HUES6 (cell line): ENCODE measurements at regions not wholly inside any gene's neighbourhood (a gene's known extent, or its start where the extent isn't known, plus 50 kb on each side); places are given as distances from the start of the nearest gene placed in this dataset.

ENCODE experiments used
- H3K27ac ChIP-seq: 2 replicates; pipeline ENCODE4 v1.7.0; 2013; ENCODE audit warnings: low read depth, mild to moderate bottlenecking, low read length, inconsistent platforms
- H3K27me3 ChIP-seq: 2 replicates; pipeline ENCODE4 v1.6.1; 2013; ENCODE audit warnings: low read length; ENCODE audit not compliant: control insufficient read depth, insufficient read depth
- H3K36me3 ChIP-seq: 2 replicates; pipeline ENCODE4 v1.6.1; 2013; ENCODE audit warnings: low read length; ENCODE audit not compliant: control insufficient read depth, insufficient read depth
- H3K4me1 ChIP-seq: 2 replicates; pipeline ENCODE4 v1.6.1; 2013; ENCODE audit warnings: low read length; ENCODE audit not compliant: control insufficient read depth, insufficient read depth
- H3K4me3 ChIP-seq: 2 replicates; pipeline ENCODE4 v1.5.1; 2013; ENCODE audit warnings: low read depth, low read length
- H3K9ac ChIP-seq: one replicate; pipeline ENCODE4 v1.6.1; 2013; ENCODE audit warnings: mild to moderate bottlenecking, low read length
- H3K9me3 ChIP-seq: 2 replicates; pipeline ENCODE4 v1.6.1; 2013; ENCODE audit warnings: low read depth, low read length; ENCODE audit not compliant: control insufficient read depth, insufficient read depth

- H3K4me3 ChIP-seq: no peak overlapping the region
- H3K4me1 ChIP-seq: no peaks in the 10 kb centered on the region
- no peak overlapping the region for H3K27ac ChIP-seq
- H3K9me3 ChIP-seq: peaks cover 22% of the 10 kb centered on the region
- H3K36me3 ChIP-seq: peaks cover 3% of the 10 kb centered on the region; the same call in 1 of the 2 replicates
- H3K27me3 ChIP-seq: no peaks in the 10 kb centered on the region
- H3K9ac ChIP-seq: no peak overlapping the region
Observed at GRCh38 chr11:28525636-28526405, 417.6 kb downstream of the METTL15 start.

- H3K27me3 ChIP-seq: no peaks in the 10 kb centered on the region
- peaks cover 3% of the 10 kb centered on the region; the same call in 1 of the 2 replicates for H3K36me3 ChIP-seq
- H3K4me1 ChIP-seq: no peaks in the 10 kb centered on the region
- no peak overlapping the region for H3K27ac ChIP-seq
- no peak overlapping the region for H3K4me3 ChIP-seq
- peaks cover 22% of the 10 kb centered on the region for H3K9me3 ChIP-seq
- no peak overlapping the region for H3K9ac ChIP-seq
Observed at GRCh38 chr11:28524098-28524497, 415.9 kb downstream of the METTL15 start.

- Histone ChIP-seq H3K9me3 (peaks cover 17% of the 10 kb centered on the region; the same call in 1 of the 2 replicates), H3K9ac (no peak overlapping the region), H3K27me3 (no peaks in the 10 kb centered on the region), H3K4me1 (no peaks in the 10 kb centered on the region), H3K36me3 (no peaks in the 10 kb centered on the region), H3K4me3 (no peak overlapping the region), H3K27ac (no peak overlapping the region)
Observed at GRCh38 chr11:28521075-28521474, 412.9 kb downstream of the METTL15 start.

DNA sequence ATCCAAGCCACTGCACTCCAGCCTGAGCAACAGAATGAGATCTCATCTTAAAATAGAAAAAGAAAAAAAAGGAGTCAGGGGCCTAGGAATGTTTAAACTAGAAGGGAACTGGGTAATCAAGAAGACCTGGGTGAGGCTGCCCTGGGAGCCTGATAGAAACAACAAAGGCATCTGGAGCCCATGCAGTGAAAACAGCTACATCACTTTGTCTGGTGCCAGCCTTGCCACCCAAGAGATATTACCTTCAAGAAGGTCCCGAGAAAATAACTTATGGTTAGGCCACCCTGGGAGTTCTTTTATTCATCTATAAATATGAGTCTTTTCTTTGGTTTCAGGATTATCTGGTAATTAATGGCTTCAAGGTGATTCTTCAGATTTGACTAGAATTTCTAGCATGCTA is 412.1 kb downstream of the METTL15 start:
- no peaks in the 10 kb centered on the region for H3K4me1 ChIP-seq
- no peaks in the 10 kb centered on the region for H3K36me3 ChIP-seq
- no peak overlapping the region for H3K9ac ChIP-seq
- no peak overlapping the region for H3K27ac ChIP-seq
- peaks cover 12% of the 10 kb centered on the region; the same call in 1 of the 2 replicates for H3K9me3 ChIP-seq
- H3K4me3 ChIP-seq: no peak overlapping the region
- no peaks in the 10 kb centered on the region for H3K27me3 ChIP-seq

- H3K9ac ChIP-seq: no peak overlapping the region
- peaks cover 11% of the 10 kb centered on the region for H3K9me3 ChIP-seq
- H3K4me3 ChIP-seq: no peak overlapping the region
- no peaks in the 10 kb centered on the region for H3K27me3 ChIP-seq
- H3K36me3 ChIP-seq: no peaks in the 10 kb centered on the region
- no peaks in the 10 kb centered on the region for H3K4me1 ChIP-seq
- no peak overlapping the region for H3K27ac ChIP-seq
Observed at GRCh38 chr11:28518825-28519224, 410.6 kb downstream of the METTL15 start.

DNA sequence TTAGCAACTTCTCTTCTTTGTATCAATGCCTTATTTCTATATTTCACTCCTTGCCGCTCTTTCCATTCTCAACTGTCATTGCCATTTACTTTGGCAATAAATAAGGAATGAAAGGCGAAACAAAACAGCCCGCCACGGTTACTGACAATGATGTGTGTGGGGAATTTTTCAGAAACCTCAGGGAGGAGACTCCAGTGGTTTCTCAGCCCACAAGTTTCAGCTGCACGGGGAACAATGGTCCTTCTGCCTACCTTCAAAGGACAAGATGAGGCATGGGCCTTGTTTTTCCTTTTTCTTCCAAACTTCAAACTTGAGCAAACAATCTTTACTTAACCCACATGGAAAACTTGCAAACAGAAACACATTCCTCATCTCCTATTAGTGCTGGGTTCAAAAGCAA is 409.4 kb downstream of the METTL15 start:
- no peaks in the 10 kb centered on the region for H3K4me1 ChIP-seq
- no peaks in the 10 kb centered on the region for H3K27me3 ChIP-seq
- H3K9ac ChIP-seq: no peak overlapping the region
- H3K27ac ChIP-seq: no peak overlapping the region
- H3K4me3 ChIP-seq: no peak overlapping the region
- H3K36me3 ChIP-seq: no peaks in the 10 kb centered on the region
- peaks cover 19% of the 10 kb centered on the region for H3K9me3 ChIP-seq

DNA sequence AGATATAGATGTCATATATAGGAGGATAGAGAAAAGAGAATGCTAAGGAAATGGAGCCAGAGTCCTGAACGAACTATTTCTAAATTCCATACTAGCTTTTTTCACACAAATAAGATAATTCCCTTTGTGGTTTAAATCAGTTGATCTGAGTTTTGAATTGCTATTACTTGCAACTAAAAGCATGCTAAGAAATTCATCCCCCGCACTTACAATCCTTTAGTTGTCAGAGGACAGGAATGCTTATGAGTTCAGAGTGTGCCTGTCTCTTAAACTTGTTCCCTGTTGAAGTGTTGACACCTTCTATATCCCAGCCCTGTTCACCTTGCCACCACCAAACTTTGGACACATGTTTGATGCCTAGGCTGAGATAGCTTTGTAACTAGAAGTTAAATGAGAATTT is 406.2 kb downstream of the METTL15 start:
- Histone ChIP-seq H3K4me3 (no peak overlapping the region), H3K27ac (no peak overlapping the region), H3K36me3 (no peaks in the 10 kb centered on the region), H3K9me3 (peaks cover 22% of the 10 kb centered on the region), H3K9ac (no peak overlapping the region), H3K4me1 (no peaks in the 10 kb centered on the region), H3K27me3 (no peaks in the 10 kb centered on the region)

GRCh38 chr11:28512143-28512756 is 404.1 kb downstream of the METTL15 start:
- Histone ChIP-seq H3K27ac (no peak overlapping the region), H3K4me1 (no peaks in the 10 kb centered on the region), H3K9me3 (peaks cover 22% of the 10 kb centered on the region), H3K4me3 (no peak overlapping the region), H3K27me3 (no peaks in the 10 kb centered on the region), H3K36me3 (no peaks in the 10 kb centered on the region), H3K9ac (no peak overlapping the region)

- Histone ChIP-seq H3K4me3 (no peak overlapping the region), H3K9ac (no peak overlapping the region), H3K9me3 (no peaks in the 10 kb centered on the region), H3K27me3 (no peaks in the 10 kb centered on the region), H3K36me3 (no peaks in the 10 kb centered on the region), H3K4me1 (no peaks in the 10 kb centered on the region), H3K27ac (no peak overlapping the region)
Observed at GRCh38 chr11:28505232-28505631, 397.0 kb downstream of the METTL15 start.

- Histone ChIP-seq H3K4me1 (no peaks in the 10 kb centered on the region), H3K9ac (no peak overlapping the region), H3K27ac (no peak overlapping the region)
Observed at GRCh38 chr11:28504555-28505110, 396.4 kb downstream of the METTL15 start.

GRCh38 chr11:28495333-28495732 is 387.1 kb downstream of the METTL15 start:
- H3K9ac ChIP-seq: no peak overlapping the region
- no peak overlapping the region for H3K4me3 ChIP-seq
- H3K27me3 ChIP-seq: no peaks in the 10 kb centered on the region
- 0 out of 2 replicates have a peak, but pooled peaks cover 4% of the 10 kb centered on the region for H3K9me3 ChIP-seq
- H3K4me1 ChIP-seq: no peaks in the 10 kb centered on the region
- H3K36me3 ChIP-seq: no peaks in the 10 kb centered on the region
- H3K27ac ChIP-seq: no peak overlapping the region

More at GRCh38 chr11:28504555-28505110, 396.4 kb downstream of the METTL15 start:
- Histone ChIP-seq H3K9me3 (no peaks in the 10 kb centered on the region), H3K36me3 (no peaks in the 10 kb centered on the region), H3K4me3 (no peak overlapping the region), H3K27me3 (no peaks in the 10 kb centered on the region)
